ENCODE measurements at regions not wholly inside any gene's neighbourhood (a gene's known extent, or its start where the extent isn't known, plus 50 kb on each side); places are given as distances from the start of the nearest gene placed in this dataset.

DNA sequence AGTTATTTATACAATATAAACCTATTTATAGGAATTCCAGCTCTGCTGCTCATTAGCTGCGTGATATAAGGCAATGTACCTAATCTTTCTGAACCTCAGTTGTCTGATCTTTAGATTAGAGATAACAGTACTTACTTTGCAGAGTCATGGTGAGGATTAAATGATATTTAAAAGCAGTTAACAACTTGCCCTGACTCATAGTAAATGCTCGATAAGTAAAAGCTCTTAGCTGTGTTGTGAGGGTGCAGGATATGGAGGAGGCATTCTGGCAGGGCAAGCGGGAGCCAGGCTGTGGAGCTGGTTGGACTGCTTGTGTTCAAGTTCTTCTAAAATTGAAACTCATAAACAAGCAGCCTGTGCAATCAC, 140.0 kb upstream of the PRICKLE1 start:
- TF ChIP-seq, protein P1, sequence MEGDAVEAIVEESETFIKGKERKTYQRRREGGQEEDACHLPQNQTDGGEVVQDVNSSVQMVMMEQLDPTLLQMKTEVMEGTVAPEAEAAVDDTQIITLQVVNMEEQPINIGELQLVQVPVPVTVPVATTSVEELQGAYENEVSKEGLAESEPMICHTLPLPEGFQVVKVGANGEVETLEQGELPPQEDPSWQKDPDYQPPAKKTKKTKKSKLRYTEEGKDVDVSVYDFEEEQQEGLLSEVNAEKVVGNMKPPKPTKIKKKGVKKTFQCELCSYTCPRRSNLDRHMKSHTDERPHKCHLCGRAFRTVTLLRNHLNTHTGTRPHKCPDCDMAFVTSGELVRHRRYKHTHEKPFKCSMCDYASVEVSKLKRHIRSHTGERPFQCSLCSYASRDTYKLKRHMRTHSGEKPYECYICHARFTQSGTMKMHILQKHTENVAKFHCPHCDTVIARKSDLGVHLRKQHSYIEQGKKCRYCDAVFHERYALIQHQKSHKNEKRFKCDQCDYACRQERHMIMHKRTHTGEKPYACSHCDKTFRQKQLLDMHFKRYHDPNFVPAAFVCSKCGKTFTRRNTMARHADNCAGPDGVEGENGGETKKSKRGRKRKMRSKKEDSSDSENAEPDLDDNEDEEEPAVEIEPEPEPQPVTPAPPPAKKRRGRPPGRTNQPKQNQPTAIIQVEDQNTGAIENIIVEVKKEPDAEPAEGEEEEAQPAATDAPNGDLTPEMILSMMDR (IDR thresholded peaks at IDR 0.05), result no peak
- TF ChIP-seq EZH2 (IDR thresholded peaks at IDR 0.05) (no peak), EZH2phosphoT487 (IDR thresholded peaks at IDR 0.05) (no peak)
